Body of pancreas (tissue), 4 donors: ENCODE measurements at regions not wholly inside any gene's neighbourhood (a gene's known extent, or its start where the extent isn't known, plus 50 kb on each side); places are given as distances from the start of the nearest gene placed in this dataset.

ENCODE experiments used
- ATAC-seq: fragments of 150-250 bp; one replicate; pipeline ENCODE4 v1.9.1; 2016
- DNase-seq, 4 donors: peaks; one replicate each; pipeline ENCODE4 v3.0.0-alpha.2; 2019
- H3K27ac ChIP-seq, 4 donors: fragments of 200-600 bp; sonication (generic); 1 replicate in 3 of 4; 2 replicates in 1 of 4; pipeline versions ENCODE4 v1.5.1 to v1.6.1; 2016 to 2019; ENCODE audit warnings: mild to moderate bottlenecking in 1 of 4, mixed read lengths in 1 of 4, moderate library complexity in 1 of 4
- H3K27me3 ChIP-seq, 2 donors: fragments of 200-600 bp; sonication (generic); one replicate each; pipeline ENCODE4 v1.6.0; 2016; ENCODE audit warnings: mild to moderate bottlenecking in 1 of 2
- H3K36me3 ChIP-seq, 2 donors: fragments of 200-600 bp; sonication (generic); replicated peaks in 1 of 2; 2 replicates each; pipeline ENCODE4 v1.5.1; 2016; ENCODE audit warnings: low read depth in 2 of 2; ENCODE audit not compliant: insufficient read depth in 1 of 2
- H3K4me1 ChIP-seq: fragments of 200-600 bp; sonication (generic); one replicate; pipeline ENCODE4 v1.6.0; 2016
- H3K4me3 ChIP-seq, 2 donors: fragments of 200-600 bp; sonication (generic); 1 replicate in 1 of 2; 2 replicates in 1 of 2; pipeline ENCODE4 v1.5.1; 2016 to 2019
- H3K9me3 ChIP-seq, 3 donors: fragments of 200-600 bp; sonication (generic); 1 replicate in 2 of 3; 2 replicates in 1 of 3; pipeline ENCODE4 v1.5.1; 2016
- CTCF ChIP-seq, 7 experiments: fragments of 450-650 bp in 4 of 7; fragments of 200-600 bp in 3 of 7; sonication (generic) in 3 of 7; IDR thresholded peaks; one replicate each; pipeline ENCODE4 v1.5.1; 2016 to 2019; ENCODE audit warnings: antibody characterized with exemption in 7 of 7
- POLR2A ChIP-seq, 3 donors: fragments of 450-650 bp; IDR thresholded peaks; one replicate each; pipeline ENCODE4 v1.6.1; 2016; ENCODE audit warnings: antibody characterized with exemption in 3 of 3, mild to moderate bottlenecking in 2 of 3
- WGBS, 2 donors: methylation state at CpG; one replicate each; pipeline ENCODE4 v1.1.5; 2017; 5-methylcytosine and 5-hydroxymethylcytosine counted together
- intact Hi-C: fragments of 100-400 bp; cut with DNase I; formaldehyde crosslinking; loops from one replicate; pipeline ENCODE4 v1.15.1; 2023

GRCh38 chr10:107800061-107800460 is 635.6 kb upstream of the SORCS1 start:
- Histone ChIP-seq H3K27me3 (no peaks in the 10 kb centered on the region), H3K9me3 (no peaks in the 10 kb centered on the region), H3K4me1 (no peaks in the 10 kb centered on the region), H3K36me3 (no peaks in the 10 kb centered on the region), H3K27ac (no peak overlapping the region), H3K4me3 (no peak overlapping the region)
- WGBS, 2 donors = 59 to 66% methylated on average over 1 of the region's 1 CpG
- intact Hi-C loops = no loop called here
- DNase-seq = no peak
- no peak for ATAC-seq
- TF ChIP-seq POLR2A (IDR thresholded peaks at IDR 0.05) (no peak), CTCF (IDR thresholded peaks at IDR 0.05) (no peak)

- Histone ChIP-seq H3K9me3 (peaks cover 0 to 8% (median 0%) of the 10 kb centered on the region in 3 donors), H3K27ac (no peak overlapping the region), H3K36me3 (no peaks in the 10 kb centered on the region), H3K27me3 (no peaks in the 10 kb centered on the region), H3K4me3 (no peak overlapping the region), H3K4me1 (no peaks in the 10 kb centered on the region)
- intact Hi-C loops = no loop called here
- WGBS, 2 donors = 80 to 89% methylated on average over 1 of the region's 1 CpG
- TF ChIP-seq CTCF (IDR thresholded peaks at IDR 0.05) (no peak), POLR2A (IDR thresholded peaks at IDR 0.05) (no peak)
- no peak for DNase-seq
- no peak for ATAC-seq
Measured at GRCh38 chr10:107790271-107790670, 625.8 kb upstream of the SORCS1 start.

GRCh38 chr10:107771066-107771465 is 606.6 kb upstream of the SORCS1 start:
- Histone ChIP-seq H3K4me1 (no peaks in the 10 kb centered on the region), H3K27ac (no peak overlapping the region), H3K9me3 (no peaks in the 10 kb centered on the region), H3K4me3 (no peak overlapping the region), H3K36me3 (no peaks in the 10 kb centered on the region), H3K27me3 (no peaks in the 10 kb centered on the region)
- TF ChIP-seq CTCF (IDR thresholded peaks at IDR 0.05) = no peak
- TF ChIP-seq POLR2A (IDR thresholded peaks at IDR 0.05) = no peak
- WGBS, 2 donors = 91 to 100% methylated on average over 1 of the region's 1 CpG
- DNase-seq (no peak), ATAC-seq (no peak)
- intact Hi-C loops = no loop called here

- DNase-seq (no peak), ATAC-seq (no peak)
- Histone ChIP-seq H3K36me3 (no peaks in the 10 kb centered on the region), H3K27me3 (no peaks in the 10 kb centered on the region), H3K9me3 (no peaks in the 10 kb centered on the region), H3K4me1 (no peaks in the 10 kb centered on the region), H3K27ac (no peak overlapping the region), H3K4me3 (no peak overlapping the region)
- TF ChIP-seq POLR2A (IDR thresholded peaks at IDR 0.05) (no peak), CTCF (IDR thresholded peaks at IDR 0.05) (no peak)
- WGBS, 2 donors = 70 to 78% methylated on average over 3 of the region's 3 CpGs
- intact Hi-C loops = no loop called here
Measured at GRCh38 chr10:107767185-107767584, 602.7 kb upstream of the SORCS1 start.

- no peaks in the 10 kb centered on the region for H3K27me3 ChIP-seq
Measured at GRCh38 chr10:107754814-107755213, 590.3 kb upstream of the SORCS1 start.

More at GRCh38 chr10:107754814-107755213, 590.3 kb upstream of the SORCS1 start:
- H3K4me3 ChIP-seq = no peak overlapping the region
- WGBS, 2 donors = 64 to 74% methylated on average over 2 of the region's 2 CpGs
- ATAC-seq (no peak), DNase-seq (no peak)
- no peaks in the 10 kb centered on the region for H3K36me3 ChIP-seq
- H3K9me3 ChIP-seq = no peaks in the 10 kb centered on the region
- TF ChIP-seq POLR2A (IDR thresholded peaks at IDR 0.05) (no peak), CTCF (IDR thresholded peaks at IDR 0.05) (no peak)
- H3K4me1 ChIP-seq = no peaks in the 10 kb centered on the region
- intact Hi-C loops = no loop called here
- no peak overlapping the region for H3K27ac ChIP-seq
